HFF-Myc (cell line): ENCODE measurements at regions not wholly inside any gene's neighbourhood (a gene's known extent, or its start where the extent isn't known, plus 50 kb on each side); places are given as distances from the start of the nearest gene placed in this dataset.

Source experiments
- DNase-seq: peaks from one replicate; pipeline ENCODE4 v3.0.0-alpha.2; 2011; ENCODE audit warnings: low read depth; ENCODE audit errors: extremely low read depth
- H3K4me3 ChIP-seq: replicated peaks from 2 replicates; pipeline ENCODE4 v1.5.1; 2011; ENCODE audit warnings: low read depth, mild to moderate bottlenecking, control low read depth, low read length
- CTCF ChIP-seq: IDR thresholded peaks from 2 replicates; pipeline ENCODE4 v1.5.1; 2012; ENCODE audit warnings: mild to moderate bottlenecking, low read depth, low read length, control low read depth; ENCODE audit errors: missing control alignments

- no peak for TF ChIP-seq CTCF
- no peak overlapping the region for H3K4me3 ChIP-seq
These were observed 509.8 kb upstream of the SMIM21 start for GRCh38 chr18:75937306-75937705.

GRCh38 chr18:75936862-75937261 lies 509.4 kb upstream of the SMIM21 start:
- no peak overlapping the region for H3K4me3 ChIP-seq
- TF ChIP-seq CTCF = no peak

More at GRCh38 chr18:75937306-75937705, 509.8 kb upstream of the SMIM21 start:
- no peak for DNase-seq

GRCh38 chr18:75931079-75931478 lies 503.6 kb upstream of the SMIM21 start:
- no peak for DNase-seq
- H3K4me3 ChIP-seq = no peak overlapping the region
- TF ChIP-seq CTCF = no peak

More at GRCh38 chr18:75936862-75937261, 509.4 kb upstream of the SMIM21 start:
- DNase-seq = no peak

- H3K4me3 ChIP-seq = no peak overlapping the region
- TF ChIP-seq CTCF = no peak
- no peak for DNase-seq
These were observed 501.2 kb upstream of the SMIM21 start for GRCh38 chr18:75928706-75929105.

- DNase-seq = no peak
- no peak for TF ChIP-seq CTCF
- no peak overlapping the region for H3K4me3 ChIP-seq
These were observed 500.3 kb upstream of the SMIM21 start for GRCh38 chr18:75927791-75928190.

- no peak for DNase-seq
- H3K4me3 ChIP-seq = no peak overlapping the region
- TF ChIP-seq CTCF = no peak
These were observed 499.3 kb upstream of the SMIM21 start for GRCh38 chr18:75926811-75927210.

GRCh38 chr18:75923169-75923568 lies 495.7 kb upstream of the SMIM21 start:
- DNase-seq = peak; percentile 5
- no peak for TF ChIP-seq CTCF
- no peak overlapping the region for H3K4me3 ChIP-seq
